Stimulated activated CD4-positive, alpha-beta T cell treated with anti-CD3 and anti-CD28 coated beads, TNF-alpha, amount 100 ng/mL, for 48 hours (primary cell): ENCODE measurements at regions not wholly inside any gene's neighbourhood (a gene's known extent, or its start where the extent isn't known, plus 50 kb on each side); places are given as distances from the start of the nearest gene placed in this dataset.

Source experiments
- DNase-seq, 3 donors: peaks; one replicate each; pipeline ENCODE4 v3.0.0-alpha.2; 2020; ENCODE audit warnings: low read depth in 3 of 3

- DNase-seq, result no peak
Measured at GRCh38 chr14:65185829-65186228, 83.5 kb upstream of the MAX start.

- no peak for DNase-seq
Measured at GRCh38 chr14:65186951-65187350, 84.6 kb upstream of the MAX start.

- no peak for DNase-seq
Measured at GRCh38 chr14:65187421-65188049, 85.2 kb upstream of the MAX start.

GRCh38 chr14:65190312-65190711, 88.0 kb upstream of the MAX start:
- DNase-seq, result no peak

- no peak for DNase-seq
Measured at GRCh38 chr14:65191716-65192115, 89.4 kb upstream of the MAX start.

GRCh38 chr14:65192686-65193085, 90.4 kb upstream of the MAX start:
- no peak for DNase-seq

GRCh38 chr14:65193916-65194590, 91.7 kb upstream of the MAX start:
- no peak for DNase-seq

GRCh38 chr14:65195042-65195719, 92.9 kb upstream of the MAX start:
- no peak for DNase-seq

GRCh38 chr14:65198346-65198745, 96.0 kb upstream of the MAX start:
- DNase-seq, result no peak

- DNase-seq, result no peak
Measured at GRCh38 chr14:65200454-65200853, 98.1 kb upstream of the MAX start.

GRCh38 chr14:65203574-65203973, 101.3 kb upstream of the MAX start:
- no peak for DNase-seq

- DNase-seq, result no peak
Measured at GRCh38 chr14:65204056-65204455, 101.7 kb upstream of the MAX start.

- no peak for DNase-seq
Measured at GRCh38 chr14:65206078-65206447, 103.7 kb upstream of the MAX start.

GRCh38 chr14:65206448-65207096, 104.3 kb upstream of the MAX start:
- DNase-seq, result no peak

- DNase-seq, result no peak
Measured at GRCh38 chr14:65208548-65208947, 106.2 kb upstream of the MAX start.

GRCh38 chr14:65210118-65210821, 108.0 kb upstream of the MAX start:
- DNase-seq, result no peak

GRCh38 chr14:65210822-65211182, 108.5 kb upstream of the MAX start:
- no peak for DNase-seq

- no peak for DNase-seq
Measured at GRCh38 chr14:65211341-65211987, 109.1 kb upstream of the MAX start.

- DNase-seq, result no peak
Measured at GRCh38 chr14:65213316-65213715, 111.0 kb upstream of the MAX start.

- no peak for DNase-seq
Measured at GRCh38 chr14:65214741-65215140, 112.4 kb upstream of the MAX start.

- no peak for DNase-seq
Measured at GRCh38 chr14:65219353-65219752, 117.0 kb upstream of the MAX start.

- peak; percentile 32 to 49 (median 37) for DNase-seq
Measured at GRCh38 chr14:65222440-65222858, 120.1 kb upstream of the MAX start.
